Osteoblast (primary cell): ENCODE measurements at regions not wholly inside any gene's neighbourhood (a gene's known extent, or its start where the extent isn't known, plus 50 kb on each side); places are given as distances from the start of the nearest gene placed in this dataset.
A peak's percentile ranks its signal among the peaks of the same experiment; 100 is the strongest.
"Not testable (repeated sequence)": the region's sequence is repeated elsewhere in the genome, so short reads cannot be mapped to it uniquely, and the experiment has no call there.

Experiments
- DNase-seq: peaks from one replicate; pipeline ENCODE4 v3.0.0; 2011; ENCODE audit warnings: low spot score, mixed read lengths; ENCODE audit not compliant: insufficient read length; ENCODE audit errors: missing footprints
- H2AFZ ChIP-seq: 2 replicates; pipeline ENCODE4 v1.6.0; 2011; ENCODE audit warnings: mild to moderate bottlenecking, low read length
- H3K27ac ChIP-seq: 2 replicates; pipeline ENCODE4 v1.5.1; 2011; ENCODE audit warnings: mild to moderate bottlenecking, low read depth, low read length, moderate library complexity
- H3K27me3 ChIP-seq: 2 replicates; pipeline ENCODE4 v1.6.0; 2012; ENCODE audit warnings: mild to moderate bottlenecking, control low read depth, inconsistent platforms, low read length, moderate library complexity; ENCODE audit not compliant: insufficient read depth
- H3K36me3 ChIP-seq: 2 replicates; pipeline ENCODE4 v1.5.1; 2011; ENCODE audit warnings: mild to moderate bottlenecking, low read length, control low read depth, moderate library complexity; ENCODE audit not compliant: insufficient read depth
- H3K4me1 ChIP-seq: 2 replicates; pipeline ENCODE4 v1.5.1; 2011; ENCODE audit warnings: mild to moderate bottlenecking, low read length, control low read depth, moderate library complexity; ENCODE audit not compliant: insufficient read depth
- H3K4me2 ChIP-seq: 2 replicates; pipeline ENCODE4 v1.6.0; 2011; ENCODE audit warnings: mild to moderate bottlenecking, low read length; ENCODE audit not compliant: insufficient read depth
- H3K4me3 ChIP-seq: fragments of 200-600 bp; sonication (generic); 3 replicates; pipeline ENCODE4 v1.5.1; 2012; ENCODE audit warnings: mild to moderate bottlenecking, low read length, inconsistent platforms; ENCODE audit not compliant: insufficient read depth
- H3K79me2 ChIP-seq: 2 replicates; pipeline ENCODE4 v1.6.0; 2012; ENCODE audit warnings: mild to moderate bottlenecking, low read length, control low read depth, inconsistent platforms; ENCODE audit not compliant: insufficient read depth
- H3K9me3 ChIP-seq: 2 replicates; pipeline ENCODE4 v1.5.1; 2011; ENCODE audit warnings: low read depth, low read length, control low read depth
- H4K20me1 ChIP-seq: 2 replicates; pipeline ENCODE4 v1.6.0; 2012; ENCODE audit warnings: mild to moderate bottlenecking, low read length, control low read depth; ENCODE audit not compliant: insufficient read depth
- TF ChIP-seq, protein P1 (sequence below): IDR thresholded peaks from 2 replicates; pipeline ENCODE4 v1.5.1; 2011; ENCODE audit warnings: mild to moderate bottlenecking, low read depth, low read length, moderate library complexity; ENCODE audit errors: extremely low read depth

DNA sequence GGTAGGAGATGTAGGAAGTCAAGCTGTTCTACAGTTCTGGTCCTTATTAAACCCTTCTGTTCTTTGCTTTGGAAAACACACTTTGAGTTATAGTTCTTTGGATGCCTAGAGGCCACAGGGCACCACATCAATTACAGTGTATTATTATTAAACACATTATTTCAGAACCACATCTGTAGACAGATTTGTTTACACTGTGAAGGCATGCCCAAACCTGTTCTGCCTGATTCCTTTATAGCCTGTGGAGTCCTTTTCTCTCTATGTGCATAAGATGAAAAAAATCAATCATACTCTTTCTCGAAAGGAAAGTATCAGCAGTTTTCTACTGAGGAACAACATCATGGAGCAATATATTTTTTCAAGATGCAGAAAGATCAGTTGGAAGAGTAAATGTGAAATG is 371.3 kb upstream of the INTU start:
- Histone ChIP-seq H3K4me1 (no peaks in the 10 kb centered on the region), H3K27ac (no peak overlapping the region), H3K27me3 (no peaks in the 10 kb centered on the region), H3K36me3 (no peaks in the 10 kb centered on the region), H3K4me3 (no peak overlapping the region), H3K9me3 (no peaks in the 10 kb centered on the region), H2AFZ (peak overlapping the region; percentile 24), H3K79me2 (no peaks in the 10 kb centered on the region), H3K4me2 (no peak overlapping the region), H4K20me1 (no peaks in the 10 kb centered on the region)
- TF ChIP-seq, protein P1, sequence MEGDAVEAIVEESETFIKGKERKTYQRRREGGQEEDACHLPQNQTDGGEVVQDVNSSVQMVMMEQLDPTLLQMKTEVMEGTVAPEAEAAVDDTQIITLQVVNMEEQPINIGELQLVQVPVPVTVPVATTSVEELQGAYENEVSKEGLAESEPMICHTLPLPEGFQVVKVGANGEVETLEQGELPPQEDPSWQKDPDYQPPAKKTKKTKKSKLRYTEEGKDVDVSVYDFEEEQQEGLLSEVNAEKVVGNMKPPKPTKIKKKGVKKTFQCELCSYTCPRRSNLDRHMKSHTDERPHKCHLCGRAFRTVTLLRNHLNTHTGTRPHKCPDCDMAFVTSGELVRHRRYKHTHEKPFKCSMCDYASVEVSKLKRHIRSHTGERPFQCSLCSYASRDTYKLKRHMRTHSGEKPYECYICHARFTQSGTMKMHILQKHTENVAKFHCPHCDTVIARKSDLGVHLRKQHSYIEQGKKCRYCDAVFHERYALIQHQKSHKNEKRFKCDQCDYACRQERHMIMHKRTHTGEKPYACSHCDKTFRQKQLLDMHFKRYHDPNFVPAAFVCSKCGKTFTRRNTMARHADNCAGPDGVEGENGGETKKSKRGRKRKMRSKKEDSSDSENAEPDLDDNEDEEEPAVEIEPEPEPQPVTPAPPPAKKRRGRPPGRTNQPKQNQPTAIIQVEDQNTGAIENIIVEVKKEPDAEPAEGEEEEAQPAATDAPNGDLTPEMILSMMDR = no peak
- no peak for DNase-seq

DNA sequence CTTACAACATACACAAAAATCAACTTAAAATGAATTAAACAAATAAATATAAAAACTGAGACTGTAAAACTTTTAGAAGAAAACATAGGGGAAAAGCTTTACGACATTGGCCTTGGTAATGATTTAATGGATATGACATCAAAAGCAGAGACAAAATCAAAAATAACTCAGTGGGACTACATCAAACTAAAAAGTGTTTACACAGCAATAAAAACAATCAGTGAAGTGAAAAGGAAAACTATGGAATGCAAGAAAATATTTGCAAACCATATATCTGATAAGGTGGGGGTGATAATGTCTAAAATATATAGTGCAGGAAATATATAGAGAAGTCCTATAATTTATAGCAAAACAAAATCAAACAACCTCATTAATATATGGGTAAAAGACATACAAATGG is 364.4 kb upstream of the INTU start:
- Histone ChIP-seq H4K20me1 (no peaks in the 10 kb centered on the region), H3K27me3 (no peaks in the 10 kb centered on the region), H3K4me3 (no peak overlapping the region), H3K27ac (no peak overlapping the region), H3K36me3 (no peaks in the 10 kb centered on the region), H3K4me2 (no peak overlapping the region), H3K79me2 (no peaks in the 10 kb centered on the region), H2AFZ (no peak overlapping the region), H3K4me1 (no peaks in the 10 kb centered on the region), H3K9me3 (no peaks in the 10 kb centered on the region)
- TF ChIP-seq, protein P1 = no peak
- no peak for DNase-seq

DNA sequence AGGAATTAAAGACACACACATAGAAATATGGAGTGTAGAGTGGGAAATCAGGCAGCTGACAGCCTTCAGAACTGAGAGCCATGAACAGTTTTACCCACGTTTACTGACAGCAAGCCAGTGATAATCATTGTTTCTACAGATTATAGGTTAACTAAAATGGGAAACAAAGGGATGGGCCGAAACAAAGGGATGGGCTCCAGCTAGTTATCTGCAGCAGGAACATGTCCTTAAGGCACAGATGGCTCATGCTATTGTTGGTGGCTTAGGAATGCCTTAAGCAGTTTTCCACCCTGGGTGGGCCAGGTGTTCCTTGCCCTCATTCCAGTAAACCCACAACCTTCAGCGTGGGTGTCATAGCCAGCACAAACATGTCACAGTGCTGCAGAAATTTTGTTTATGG is 355.7 kb upstream of the INTU start:
- not testable (repeated sequence) for H3K4me3 ChIP-seq, DNase-seq, H3K79me2 ChIP-seq, H2AFZ ChIP-seq, H3K9me3 ChIP-seq, H3K4me1 ChIP-seq, H3K27ac ChIP-seq, H3K36me3 ChIP-seq, H3K4me2 ChIP-seq, H4K20me1 ChIP-seq, H3K27me3 ChIP-seq

DNA sequence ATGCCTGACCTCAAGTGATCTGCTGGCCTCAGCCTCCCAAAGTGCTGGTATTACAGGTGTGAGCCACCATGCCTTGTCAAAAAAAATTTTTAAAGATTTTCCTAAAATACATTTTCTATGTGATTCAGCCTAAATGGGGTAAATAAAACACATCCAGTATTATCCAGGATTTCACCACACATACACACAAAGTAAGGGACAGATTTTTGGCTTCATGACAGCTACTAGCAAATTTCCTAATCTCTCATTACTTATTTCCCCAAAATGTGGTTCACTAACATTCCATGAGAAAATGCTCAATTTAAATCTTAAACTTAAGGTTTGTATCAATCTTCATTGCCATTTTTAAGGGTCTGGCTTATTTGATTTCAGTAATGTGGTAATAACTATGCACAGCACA is 348.5 kb upstream of the INTU start:
- H2AFZ ChIP-seq = no peak overlapping the region
- H3K27ac ChIP-seq = no peak overlapping the region
- no peak overlapping the region for H3K4me3 ChIP-seq
- no peak for DNase-seq
- H3K4me2 ChIP-seq = no peak overlapping the region
- H3K9me3 ChIP-seq = no peaks in the 10 kb centered on the region
- no peaks in the 10 kb centered on the region for H3K4me1 ChIP-seq
- H3K27me3 ChIP-seq = no peaks in the 10 kb centered on the region
- no peaks in the 10 kb centered on the region for H3K36me3 ChIP-seq
- TF ChIP-seq, protein P1 = no peak
- H4K20me1 ChIP-seq = no peaks in the 10 kb centered on the region
- no peaks in the 10 kb centered on the region for H3K79me2 ChIP-seq

DNA sequence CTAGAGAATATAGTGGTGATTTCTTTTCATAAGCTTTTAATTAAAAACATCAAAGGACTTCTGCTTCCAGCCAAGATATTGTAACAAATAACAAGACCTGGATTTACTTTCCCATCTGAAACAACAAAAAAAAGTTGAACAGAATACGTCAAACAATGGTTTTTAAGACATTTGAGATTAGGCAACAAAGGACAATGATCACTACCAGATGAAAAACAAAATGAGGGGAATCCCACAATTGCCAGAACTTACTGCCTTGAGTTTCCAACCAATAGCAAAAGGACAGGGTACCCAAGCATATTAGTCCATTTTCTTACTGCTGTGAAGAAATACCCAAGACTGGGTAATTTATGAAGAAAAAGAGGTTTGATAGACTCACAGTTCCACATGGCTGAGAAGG is 341.4 kb upstream of the INTU start:
- Histone ChIP-seq H3K27ac (no peak overlapping the region), H2AFZ (no peak overlapping the region), H3K4me1 (no peaks in the 10 kb centered on the region), H3K79me2 (no peaks in the 10 kb centered on the region), H3K9me3 (no peaks in the 10 kb centered on the region), H3K4me3 (no peak overlapping the region), H4K20me1 (no peaks in the 10 kb centered on the region), H3K36me3 (no peaks in the 10 kb centered on the region), H3K4me2 (no peak overlapping the region), H3K27me3 (no peaks in the 10 kb centered on the region)
- no peak for DNase-seq
- TF ChIP-seq, protein P1 = no peak
